ENCODE measurements at regions not wholly inside any gene's neighbourhood (a gene's known extent, or its start where the extent isn't known, plus 50 kb on each side); places are given as distances from the start of the nearest gene placed in this dataset.

DNA sequence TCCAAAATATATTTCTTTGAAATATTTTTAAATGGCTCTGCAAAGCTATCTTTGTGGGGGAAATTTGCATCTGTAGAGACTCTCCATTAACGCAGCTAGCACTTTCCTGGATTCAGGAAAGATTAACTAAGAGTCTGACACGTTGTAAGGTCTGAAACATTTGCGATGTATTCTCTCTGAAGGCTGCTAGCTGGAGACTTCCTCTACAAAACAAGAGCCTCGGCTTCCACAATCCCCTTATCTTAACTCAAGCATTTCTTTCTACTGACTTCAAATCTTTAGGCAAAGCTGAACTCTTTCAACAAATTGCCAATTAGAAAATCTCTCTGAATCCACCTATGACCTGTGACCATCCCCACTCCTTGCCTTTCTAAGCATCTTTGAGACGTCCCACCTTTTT lies 250.5 kb downstream of the KLF13 start:
- TF ChIP-seq, protein P1, sequence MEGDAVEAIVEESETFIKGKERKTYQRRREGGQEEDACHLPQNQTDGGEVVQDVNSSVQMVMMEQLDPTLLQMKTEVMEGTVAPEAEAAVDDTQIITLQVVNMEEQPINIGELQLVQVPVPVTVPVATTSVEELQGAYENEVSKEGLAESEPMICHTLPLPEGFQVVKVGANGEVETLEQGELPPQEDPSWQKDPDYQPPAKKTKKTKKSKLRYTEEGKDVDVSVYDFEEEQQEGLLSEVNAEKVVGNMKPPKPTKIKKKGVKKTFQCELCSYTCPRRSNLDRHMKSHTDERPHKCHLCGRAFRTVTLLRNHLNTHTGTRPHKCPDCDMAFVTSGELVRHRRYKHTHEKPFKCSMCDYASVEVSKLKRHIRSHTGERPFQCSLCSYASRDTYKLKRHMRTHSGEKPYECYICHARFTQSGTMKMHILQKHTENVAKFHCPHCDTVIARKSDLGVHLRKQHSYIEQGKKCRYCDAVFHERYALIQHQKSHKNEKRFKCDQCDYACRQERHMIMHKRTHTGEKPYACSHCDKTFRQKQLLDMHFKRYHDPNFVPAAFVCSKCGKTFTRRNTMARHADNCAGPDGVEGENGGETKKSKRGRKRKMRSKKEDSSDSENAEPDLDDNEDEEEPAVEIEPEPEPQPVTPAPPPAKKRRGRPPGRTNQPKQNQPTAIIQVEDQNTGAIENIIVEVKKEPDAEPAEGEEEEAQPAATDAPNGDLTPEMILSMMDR (conservative IDR thresholded peaks at IDR 0.05): no peak
- no peak for TF ChIP-seq ZFX (IDR thresholded peaks at IDR 0.05)

Measured in C4-2B (cell line).